ENCODE measurements at regions not wholly inside any gene's neighbourhood (a gene's known extent, or its start where the extent isn't known, plus 50 kb on each side); places are given as distances from the start of the nearest gene placed in this dataset.

- dilution Hi-C loops (cut with MboI; ENCODE audit: extremely low pct_ligation_motif_present, low sequenced_read_pairs): no loop called here
- Histone ChIP-seq H3K9me1 (replicated peaks; ENCODE audit: control insufficient read depth, extremely low read depth, insufficient read depth, low read length) (no peaks in the 10 kb centered on the region), H3K9me3 (replicated peaks; ENCODE audit: control insufficient read depth, insufficient read depth, low read length) (no peaks in the 10 kb centered on the region), H3K79me2 (ENCODE audit: control insufficient read depth, insufficient read depth, low read length) (no peaks in the 10 kb centered on the region), H3K36me3 (ENCODE audit: control insufficient read depth in 2 of 2, extremely low read depth in 1 of 2, insufficient read depth in 2 of 2, low read length in 2 of 2) (no peaks in the 10 kb centered on the region), H3K9ac (replicated peaks; ENCODE audit: extremely low read depth, insufficient read depth, low read length) (no peak overlapping the region), H3K4me2 (ENCODE audit: insufficient read depth, low read length) (no peak overlapping the region), H3K4me1 (ENCODE audit: control insufficient read depth, extremely low read depth, insufficient read depth, low read length) (no peaks in the 10 kb centered on the region), H2AFZ (ENCODE audit: low read depth, low read length) (no peak overlapping the region), H3K4me3 (replicated peaks in 1 of 3; ENCODE audit: insufficient read depth in 1 of 3, low read depth in 1 of 3, low read length in 3 of 3) (no peak overlapping the region), H4K20me1 (replicated peaks; ENCODE audit: control insufficient read depth, extremely low read depth, insufficient read depth, low read length) (no peaks in the 10 kb centered on the region), H3K27me3 (ENCODE audit: control insufficient read depth in 2 of 2, insufficient read depth in 2 of 2, low read length in 2 of 2) (no peaks in the 10 kb centered on the region), H3K27ac (ENCODE audit: insufficient read depth, low read depth, low read length) (no peak overlapping the region)
- POLR2A ChIA-PET: no interaction called here
- no peak for DNase-seq (ENCODE audit: low read depth, low spot score)
- intact Hi-C loops (cut with micrococcal nuclease): no loop called here
- BruUV-seq (replicated peaks): no TSS peak
- FAIRE-seq: no peak
- CTCF ChIA-PET: no interaction called here
- TF ChIP-seq POLR2AphosphoS5 (IDR thresholded peaks at IDR 0.05; ENCODE audit: insufficient read depth, low read depth, low read length): no peak
- TF ChIP-seq FOS (IDR thresholded peaks at IDR 0.05; ENCODE audit: borderline replicate concordance, insufficient read depth, low read length): no peak
- TF ChIP-seq JUN (IDR thresholded peaks at IDR 0.05; ENCODE audit: borderline replicate concordance, insufficient read depth, insufficient read length, low read depth): no peak
- TF ChIP-seq GATA2 (IDR thresholded peaks at IDR 0.05; ENCODE audit: insufficient read depth, insufficient read length, low read depth, low read length): no peak
- TF ChIP-seq POLR2A (IDR thresholded peaks at IDR 0.05; ENCODE audit: low read depth, low read length): no peak
- no peak for TF ChIP-seq EZH2 (IDR thresholded peaks at IDR 0.05; ENCODE audit: borderline replicate concordance, low read depth, low read length, severe bottlenecking)
- TF ChIP-seq MYC (IDR thresholded peaks at IDR 0.05; ENCODE audit: low read depth, low read length): no peak
- no peak for TF ChIP-seq MAX (IDR thresholded peaks at IDR 0.05; ENCODE audit: insufficient read depth, insufficient read length)
- no peak for TF ChIP-seq CTCF (IDR thresholded peaks at IDR 0.05; ENCODE audit: extremely low read depth in 1 of 2, insufficient read depth in 1 of 2, low read depth in 1 of 2, low read length in 2 of 2)
Measured at GRCh38 chrX:5337160-5337559, 891.5 kb downstream of the NLGN4X start.
